HEK293 (cell line): ENCODE measurements at regions not wholly inside any gene's neighbourhood (a gene's known extent, or its start where the extent isn't known, plus 50 kb on each side); places are given as distances from the start of the nearest gene placed in this dataset.

Source experiments
- CTCF ChIA-PET: fragments of 350-600 bp; formaldehyde crosslinking; extraction: SDS; loops from one replicate; lab custom pipeline; 2021; ENCODE audit warnings: antibody characterized with exemption; lab: Yijun Ruan, JAX
- POLR2A ChIA-PET: fragments of 300-600 bp; formaldehyde crosslinking; extraction: SDS; loops from one replicate; lab custom pipeline; 2020; ENCODE audit warnings: antibody characterized with exemption, inconsistent platforms; lab: Yijun Ruan, JAX
- H3K27ac ChIP-seq: fragments of 200-500 bp; sonication (Bioruptor generic); 2 replicates; pipeline ENCODE4 v1.5.1; 2014; ENCODE audit warnings: low read depth, low read length, control low read depth, inconsistent platforms; ENCODE audit errors: extremely low read depth
- H3K36me3 ChIP-seq, 2 experiments: fragments of 200-500 bp in 1 of 2; sonication (Bioruptor generic) in 1 of 2; 1 replicate in 1 of 2; 2 replicates in 1 of 2; pipeline ENCODE4 v1.5.1; 2014 to 2017; ENCODE audit warnings: inconsistent platforms in 2 of 2, low read length in 2 of 2; ENCODE audit not compliant: control insufficient read depth in 2 of 2, insufficient read depth in 1 of 2
- H3K4me1 ChIP-seq: fragments of 200-500 bp; sonication (Bioruptor generic); 2 replicates; pipeline ENCODE4 v1.5.1; 2014; ENCODE audit warnings: mild to moderate bottlenecking, low read length, inconsistent platforms; ENCODE audit not compliant: control insufficient read depth, insufficient read depth
- H3K4me3 ChIP-seq: 2 replicates; pipeline ENCODE4 v1.5.1; 2011; ENCODE audit warnings: low read depth, mild to moderate bottlenecking, control low read depth, low read length, moderate library complexity
- H3K9me3 ChIP-seq: fragments of 200-500 bp; sonication (Bioruptor generic); 2 replicates; pipeline ENCODE4 v1.5.1; 2014; ENCODE audit warnings: low read depth, low read length, inconsistent platforms; ENCODE audit not compliant: control insufficient read depth, insufficient read depth
- BCL11B ChIP-seq: fragments of 450-650 bp; formaldehyde crosslinking; IDR thresholded peaks from 2 replicates; pipeline ENCODE4 v1.5.1; 2016; ENCODE audit warnings: low read depth, missing biosample characterization, missing genetic modification characterization
- FEZF1 ChIP-seq: fragments of 450-650 bp; formaldehyde crosslinking; IDR thresholded peaks from 2 replicates; pipeline ENCODE4 v1.5.1; 2016; ENCODE audit warnings: missing biosample characterization, missing genetic modification characterization
- GLI2 ChIP-seq: fragments of 450-650 bp; formaldehyde crosslinking; IDR thresholded peaks from 2 replicates; pipeline ENCODE4; 2017; ENCODE audit warnings: missing biosample characterization, missing genetic modification characterization, low read depth, borderline replicate concordance
- GLIS2 ChIP-seq: fragments of 450-650 bp; formaldehyde crosslinking; IDR thresholded peaks from 2 replicates; pipeline ENCODE4 v1.5.1; 2016; ENCODE audit warnings: missing biosample characterization, missing genetic modification characterization
- PRDM1 ChIP-seq: fragments of 450-650 bp; formaldehyde crosslinking; IDR thresholded peaks from 2 replicates; pipeline ENCODE4; 2016; ENCODE audit warnings: missing biosample characterization, missing genetic modification characterization
- RBAK ChIP-seq: fragments of 450-650 bp; formaldehyde crosslinking; IDR thresholded peaks from 2 replicates; pipeline ENCODE4 v1.5.1; 2016; ENCODE audit warnings: missing biosample characterization, missing genetic modification characterization
- SETDB1 ChIP-seq: IDR thresholded peaks from one replicate; pipeline ENCODE4 v1.6.1; 2017; ENCODE audit warnings: mild to moderate bottlenecking, low read length, moderate library complexity, mixed read lengths; ENCODE audit not compliant: insufficient read length
- ZBTB17 ChIP-seq: fragments of 450-650 bp; formaldehyde crosslinking; IDR thresholded peaks from 2 replicates; pipeline ENCODE4 v1.5.1; 2016; ENCODE audit warnings: missing biosample characterization, missing genetic modification characterization
- ZBTB20 ChIP-seq: fragments of 450-650 bp; formaldehyde crosslinking; IDR thresholded peaks from 2 replicates; pipeline ENCODE4 v1.5.1; 2016; ENCODE audit warnings: missing biosample characterization, missing genetic modification characterization
- ZFP3 ChIP-seq: fragments of 450-650 bp; formaldehyde crosslinking; IDR thresholded peaks from 2 replicates; pipeline ENCODE4 v1.5.1; 2016; ENCODE audit warnings: low read depth, missing biosample characterization, missing genetic modification characterization
- ZNF202 ChIP-seq: fragments of 450-650 bp; formaldehyde crosslinking; IDR thresholded peaks from 2 replicates; pipeline ENCODE4 v1.5.1; 2016; ENCODE audit warnings: missing biosample characterization, missing genetic modification characterization, borderline replicate concordance
- ZNF248 ChIP-seq: fragments of 450-650 bp; formaldehyde crosslinking; IDR thresholded peaks from 2 replicates; pipeline ENCODE4 v1.5.1; 2017; ENCODE audit warnings: missing biosample characterization, missing genetic modification characterization
- ZNF335 ChIP-seq: fragments of 450-650 bp; formaldehyde crosslinking; conservative IDR thresholded peaks from 2 replicates; pipeline ENCODE4 v1.5.1; 2016; ENCODE audit warnings: missing biosample characterization, missing genetic modification characterization
- ZNF48 ChIP-seq: fragments of 450-650 bp; formaldehyde crosslinking; IDR thresholded peaks from 2 replicates; pipeline ENCODE4 v1.5.1; 2016; ENCODE audit warnings: missing biosample characterization, missing genetic modification characterization
- ZNF514 ChIP-seq: fragments of 450-650 bp; formaldehyde crosslinking; IDR thresholded peaks from 2 replicates; pipeline ENCODE4 v1.5.1; 2016; ENCODE audit warnings: missing biosample characterization, missing genetic modification characterization
- ZNF626 ChIP-seq: fragments of 450-650 bp; sonication (Bioruptor Pico); formaldehyde crosslinking; IDR thresholded peaks from 2 replicates; pipeline ENCODE4 v1.5.1; 2018; ENCODE audit warnings: missing biosample characterization, missing genetic modification characterization, inconsistent platforms
- TF ChIP-seq, protein P1 (sequence below): fragments of 450-650 bp; formaldehyde crosslinking; IDR thresholded peaks from 2 replicates; pipeline ENCODE4 v1.5.1; 2016; ENCODE audit warnings: missing biosample characterization, missing genetic modification characterization, low read depth
- TF ChIP-seq, protein P2 (sequence below): fragments of 450-650 bp; formaldehyde crosslinking; IDR thresholded peaks from 2 replicates; pipeline ENCODE4 v1.5.1; 2017; ENCODE audit warnings: missing biosample characterization, missing genetic modification characterization
- TF ChIP-seq, protein P3 (sequence below): fragments of 450-650 bp; formaldehyde crosslinking; optimal IDR thresholded peaks from 2 replicates; pipeline ENCODE3; 2016; ENCODE audit warnings: missing biosample characterization, mild to moderate bottlenecking, missing genetic modification characterization
- TF ChIP-seq, protein P4 (sequence below): fragments of 450-650 bp; formaldehyde crosslinking; IDR thresholded peaks from 2 replicates; pipeline ENCODE4 v1.5.1; 2016; ENCODE audit warnings: missing biosample characterization, missing genetic modification characterization
- TF ChIP-seq, protein P5 (sequence below): fragments of 450-650 bp; formaldehyde crosslinking; IDR thresholded peaks from 2 replicates; pipeline ENCODE4 v1.5.1; 2016; ENCODE audit warnings: missing biosample characterization, missing genetic modification characterization
- TF ChIP-seq, protein P6 (sequence below): fragments of 450-650 bp; formaldehyde crosslinking; IDR thresholded peaks from 2 replicates; pipeline ENCODE4 v1.5.1; 2017; ENCODE audit warnings: missing biosample characterization, missing genetic modification characterization

DNA sequence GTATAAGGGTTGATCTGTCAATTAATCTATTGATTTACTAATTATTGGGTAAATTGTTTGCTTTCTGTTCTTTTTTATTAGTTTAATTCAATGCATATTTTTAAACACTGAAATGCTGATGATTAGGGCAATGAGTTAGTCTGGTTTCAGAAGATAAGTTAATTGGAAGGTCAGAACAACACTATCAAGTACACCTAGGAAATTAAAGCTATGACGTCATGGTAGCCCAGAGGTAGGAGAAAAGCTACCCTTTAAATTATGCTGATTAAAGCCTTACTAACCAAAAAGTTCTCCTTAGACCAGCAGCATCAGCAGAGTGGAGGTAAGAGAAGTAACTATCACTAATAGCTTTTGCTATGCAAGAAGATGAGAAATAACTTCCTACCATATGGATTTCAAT lies 770.4 kb upstream of the ARPP21 start:
- CTCF ChIA-PET: no interaction called here
- Histone ChIP-seq H3K9me3 (no peaks in the 10 kb centered on the region), H3K27ac (no peak overlapping the region), H3K36me3 (no peaks in the 10 kb centered on the region), H3K4me3 (no peak overlapping the region), H3K4me1 (no peaks in the 10 kb centered on the region)
- POLR2A ChIA-PET: no interaction called here
- TF ChIP-seq, protein P1, sequence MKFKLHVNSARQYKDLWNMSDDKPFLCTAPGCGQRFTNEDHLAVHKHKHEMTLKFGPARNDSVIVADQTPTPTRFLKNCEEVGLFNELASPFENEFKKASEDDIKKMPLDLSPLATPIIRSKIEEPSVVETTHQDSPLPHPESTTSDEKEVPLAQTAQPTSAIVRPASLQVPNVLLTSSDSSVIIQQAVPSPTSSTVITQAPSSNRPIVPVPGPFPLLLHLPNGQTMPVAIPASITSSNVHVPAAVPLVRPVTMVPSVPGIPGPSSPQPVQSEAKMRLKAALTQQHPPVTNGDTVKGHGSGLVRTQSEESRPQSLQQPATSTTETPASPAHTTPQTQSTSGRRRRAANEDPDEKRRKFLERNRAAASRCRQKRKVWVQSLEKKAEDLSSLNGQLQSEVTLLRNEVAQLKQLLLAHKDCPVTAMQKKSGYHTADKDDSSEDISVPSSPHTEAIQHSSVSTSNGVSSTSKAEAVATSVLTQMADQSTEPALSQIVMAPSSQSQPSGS: 0 out of 2 replicates have a peak, but pooled peaks have one; percentile 49
- TF ChIP-seq, protein P2, sequence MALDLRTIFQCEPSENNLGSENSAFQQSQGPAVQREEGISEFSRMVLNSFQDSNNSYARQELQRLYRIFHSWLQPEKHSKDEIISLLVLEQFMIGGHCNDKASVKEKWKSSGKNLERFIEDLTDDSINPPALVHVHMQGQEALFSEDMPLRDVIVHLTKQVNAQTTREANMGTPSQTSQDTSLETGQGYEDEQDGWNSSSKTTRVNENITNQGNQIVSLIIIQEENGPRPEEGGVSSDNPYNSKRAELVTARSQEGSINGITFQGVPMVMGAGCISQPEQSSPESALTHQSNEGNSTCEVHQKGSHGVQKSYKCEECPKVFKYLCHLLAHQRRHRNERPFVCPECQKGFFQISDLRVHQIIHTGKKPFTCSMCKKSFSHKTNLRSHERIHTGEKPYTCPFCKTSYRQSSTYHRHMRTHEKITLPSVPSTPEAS: no peak

DNA sequence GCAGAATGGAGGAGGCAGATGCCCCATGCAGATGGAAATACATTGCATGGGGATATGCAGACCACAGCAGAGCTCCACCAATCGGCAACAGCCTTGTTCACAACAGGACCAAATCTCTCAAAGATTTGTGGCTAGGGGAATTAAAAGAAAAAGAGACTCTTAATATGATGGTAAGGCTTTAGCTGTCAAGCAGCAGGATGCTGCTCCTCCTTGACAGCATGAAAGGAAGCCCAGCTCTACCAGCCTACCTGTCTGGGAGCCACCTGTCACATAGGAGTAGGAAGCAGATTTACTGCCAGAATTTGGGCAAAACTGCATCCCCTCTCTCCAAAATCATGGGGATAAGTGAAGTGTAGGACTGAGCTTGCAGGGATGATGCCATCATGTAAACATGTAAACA lies 769.6 kb upstream of the ARPP21 start:
- TF ChIP-seq, protein P3, sequence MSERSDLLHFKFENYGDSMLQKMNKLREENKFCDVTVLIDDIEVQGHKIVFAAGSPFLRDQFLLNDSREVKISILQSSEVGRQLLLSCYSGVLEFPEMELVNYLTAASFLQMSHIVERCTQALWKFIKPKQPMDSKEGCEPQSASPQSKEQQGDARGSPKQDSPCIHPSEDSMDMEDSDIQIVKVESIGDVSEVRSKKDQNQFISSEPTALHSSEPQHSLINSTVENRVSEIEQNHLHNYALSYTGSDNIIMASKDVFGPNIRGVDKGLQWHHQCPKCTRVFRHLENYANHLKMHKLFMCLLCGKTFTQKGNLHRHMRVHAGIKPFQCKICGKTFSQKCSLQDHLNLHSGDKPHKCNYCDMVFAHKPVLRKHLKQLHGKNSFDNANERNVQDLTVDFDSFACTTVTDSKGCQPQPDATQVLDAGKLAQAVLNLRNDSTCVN (tag by site-specific recombination): no peak
- TF ChIP-seq ZBTB20: no peak
- no peak for TF ChIP-seq ZNF48 (tag by site-specific recombination)
- TF ChIP-seq ZFP3: no peak
- TF ChIP-seq, protein P4, sequence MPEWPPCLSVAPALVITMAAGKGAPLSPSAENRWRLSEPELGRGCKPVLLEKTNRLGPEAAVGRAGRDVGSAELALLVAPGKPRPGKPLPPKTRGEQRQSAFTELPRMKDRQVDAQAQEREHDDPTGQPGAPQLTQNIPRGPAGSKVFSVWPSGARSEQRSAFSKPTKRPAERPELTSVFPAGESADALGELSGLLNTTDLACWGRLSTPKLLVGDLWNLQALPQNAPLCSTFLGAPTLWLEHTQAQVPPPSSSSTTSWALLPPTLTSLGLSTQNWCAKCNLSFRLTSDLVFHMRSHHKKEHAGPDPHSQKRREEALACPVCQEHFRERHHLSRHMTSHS: no peak
- TF ChIP-seq, protein P5, sequence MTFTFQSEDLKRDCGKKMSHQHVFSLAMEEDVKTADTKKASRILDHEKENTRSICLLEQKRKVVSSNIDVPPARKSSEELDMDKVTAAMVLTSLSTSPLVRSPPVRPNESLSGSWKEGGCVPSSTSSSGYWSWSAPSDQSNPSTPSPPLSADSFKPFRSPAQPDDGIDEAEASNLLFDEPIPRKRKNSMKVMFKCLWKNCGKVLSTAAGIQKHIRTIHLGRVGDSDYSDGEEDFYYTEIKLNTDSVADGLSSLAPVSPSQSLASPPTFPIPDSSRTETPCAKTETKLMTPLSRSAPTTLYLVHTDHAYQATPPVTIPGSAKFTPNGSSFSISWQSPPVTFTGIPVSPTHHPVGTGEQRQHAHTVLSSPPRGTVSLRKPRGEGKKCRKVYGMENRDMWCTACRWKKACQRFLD (tag by site-specific recombination): no peak
- no peak for TF ChIP-seq ZBTB17
- TF ChIP-seq ZNF335 (tag by site-specific recombination): no peak
- TF ChIP-seq FEZF1 (tag by site-specific recombination): no peak
- no peak for TF ChIP-seq ZNF626 (tag by site-specific recombination)
- TF ChIP-seq, protein P6, sequence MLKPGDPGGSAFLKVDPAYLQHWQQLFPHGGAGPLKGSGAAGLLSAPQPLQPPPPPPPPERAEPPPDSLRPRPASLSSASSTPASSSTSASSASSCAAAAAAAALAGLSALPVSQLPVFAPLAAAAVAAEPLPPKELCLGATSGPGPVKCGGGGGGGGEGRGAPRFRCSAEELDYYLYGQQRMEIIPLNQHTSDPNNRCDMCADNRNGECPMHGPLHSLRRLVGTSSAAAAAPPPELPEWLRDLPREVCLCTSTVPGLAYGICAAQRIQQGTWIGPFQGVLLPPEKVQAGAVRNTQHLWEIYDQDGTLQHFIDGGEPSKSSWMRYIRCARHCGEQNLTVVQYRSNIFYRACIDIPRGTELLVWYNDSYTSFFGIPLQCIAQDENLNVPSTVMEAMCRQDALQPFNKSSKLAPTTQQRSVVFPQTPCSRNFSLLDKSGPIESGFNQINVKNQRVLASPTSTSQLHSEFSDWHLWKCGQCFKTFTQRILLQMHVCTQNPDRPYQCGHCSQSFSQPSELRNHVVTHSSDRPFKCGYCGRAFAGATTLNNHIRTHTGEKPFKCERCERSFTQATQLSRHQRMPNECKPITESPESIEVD: no peak
- no peak for TF ChIP-seq GLIS2
- TF ChIP-seq SETDB1: no peak
- TF ChIP-seq GLI2 (tag by site-specific recombination): no peak
- no peak for TF ChIP-seq ZNF248
- TF ChIP-seq ZNF514 (tag by site-specific recombination): no peak
- no peak for TF ChIP-seq PRDM1 (tag by site-specific recombination)
- no peak for TF ChIP-seq RBAK (tag by site-specific recombination)
- TF ChIP-seq BCL11B: no peak
- no peak for TF ChIP-seq ZNF202

More for the DNA sequence above, 769.6 kb upstream of the ARPP21 start:
- Histone ChIP-seq H3K36me3 (no peaks in the 10 kb centered on the region), H3K27ac (no peak overlapping the region), H3K4me3 (no peak overlapping the region), H3K4me1 (no peaks in the 10 kb centered on the region), H3K9me3 (no peaks in the 10 kb centered on the region)
- ChIA-PET POLR2A (no interaction called here), CTCF (no interaction called here)
